Adrenal gland (tissue), 9 donors: ENCODE measurements at regions not wholly inside any gene's neighbourhood (a gene's known extent, or its start where the extent isn't known, plus 50 kb on each side); places are given as distances from the start of the nearest gene placed in this dataset.

Experiments used
- DNase-seq, 7 donors: peaks; one replicate each; pipeline ENCODE4 v3.0.0-alpha.2; 2019 to 2020
- H3K27ac ChIP-seq, 5 donors: fragments of 200-600 bp; sonication (generic) in 4 of 5; 1 replicate in 3 of 5; 2 replicates in 2 of 5; pipeline versions ENCODE4 v1.5.1 to v1.8.0; 2016 to 2020; ENCODE audit warnings: mild to moderate bottlenecking in 1 of 5
- H3K27me3 ChIP-seq: fragments of 200-600 bp; 2 replicates; pipeline ENCODE4 v1.8.0; 2021
- H3K36me3 ChIP-seq, 2 donors: fragments of 200-600 bp; replicated peaks in 1 of 2; 1 replicate in 1 of 2; 2 replicates in 1 of 2; pipeline versions ENCODE4 v1.5.1 to v1.8.0; 2018 to 2022
- H3K4me1 ChIP-seq, 2 donors: fragments of 200-600 bp; replicated peaks in 1 of 2; 1 replicate in 1 of 2; 2 replicates in 1 of 2; pipeline versions ENCODE4 v1.5.1 to v1.8.0; 2018 to 2021
- H3K4me3 ChIP-seq, 4 donors: fragments of 200-600 bp; sonication (generic) in 3 of 4; one replicate each; pipeline ENCODE4 v1.5.1; 2016 to 2018
- H3K9me3 ChIP-seq, 3 donors: fragments of 200-600 bp; sonication (generic) in 1 of 3; replicated peaks in 1 of 3; 1 replicate in 2 of 3; 2 replicates in 1 of 3; pipeline versions ENCODE4 v1.5.1 to v1.8.0; 2016 to 2021
- POLR2A ChIP-seq, 2 donors: fragments of 450-650 bp; IDR thresholded peaks; one replicate each; pipeline ENCODE4 v1.6.1; 2017; ENCODE audit warnings: antibody characterized with exemption in 2 of 2, mild to moderate bottlenecking in 2 of 2, moderate library complexity in 1 of 2
- WGBS, 4 donors: extraction: QIAGEN DNeasy Blood & Tissue Kit in 2 of 4; methylation state at CpG; one replicate each; pipeline versions ENCODE4 v1.1.5 to v1.1.7; 2013 to 2017; 5-methylcytosine and 5-hydroxymethylcytosine counted together
- intact Hi-C, 2 donors: fragments of 100-400 bp; cut with DNase I; formaldehyde crosslinking; loops; one replicate each; pipeline versions ENCODE4 v1.14.1 to v1.15.0; 2022 to 2023
- TF ChIP-seq, protein P1 (sequence below), 6 experiments: fragments of 450-650 bp in 4 of 6; fragments of 200-600 bp in 2 of 6; sonication (generic) in 1 of 6; IDR thresholded peaks; 1 replicate in 5 of 6; 2 replicates in 1 of 6; pipeline versions ENCODE4 v1.5.1 to v1.8.0; 2016 to 2021; ENCODE audit warnings: antibody characterized with exemption in 6 of 6, mild to moderate bottlenecking in 2 of 6, moderate library complexity in 1 of 6
- donor health status: healthy with polysubstance abuse.
- donor health status: Bipolar disorder and iron deficiency.
- donor health status: DM: yes; HTN: yes; CAD: no.
- donor health status: DM: no; HTN: no; CAD: no.
- donor health status: DM: no; HTN: no; CAD: no.

DNA sequence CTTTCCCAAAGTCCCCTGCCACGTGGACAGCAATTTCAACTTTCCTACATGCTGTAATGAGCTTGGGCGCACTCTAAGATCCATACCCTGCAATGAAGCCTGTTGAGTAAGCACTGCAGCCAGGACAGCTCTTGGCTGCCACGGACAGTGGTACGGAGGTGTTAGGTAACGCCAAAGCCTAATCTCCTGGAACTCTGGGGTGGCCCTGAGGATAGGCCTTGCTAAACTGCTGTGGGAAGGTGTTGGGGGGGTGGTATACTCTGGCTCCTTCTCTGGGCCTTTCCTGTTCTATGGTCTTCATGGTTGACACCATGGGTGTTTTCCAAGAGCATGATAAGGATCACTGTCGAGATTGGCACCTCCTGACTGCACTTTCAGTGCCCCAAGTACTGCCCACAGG lies 66.4 kb upstream of the PITX1 start:
- Histone ChIP-seq H3K36me3 (no peaks in the 10 kb centered on the region), H3K4me3 (no peak overlapping the region), H3K9me3 (no peaks in the 10 kb centered on the region), H3K4me1 (no peaks in the 10 kb centered on the region), H3K27me3 (no peaks in the 10 kb centered on the region), H3K27ac (no peak overlapping the region)
- WGBS, 4 donors: 79 to 96% (median 86%) methylated on average over 5 to 6 of the region's 6 CpGs
- no peak for DNase-seq
- intact Hi-C loops: no loop called here
- TF ChIP-seq, protein P1, sequence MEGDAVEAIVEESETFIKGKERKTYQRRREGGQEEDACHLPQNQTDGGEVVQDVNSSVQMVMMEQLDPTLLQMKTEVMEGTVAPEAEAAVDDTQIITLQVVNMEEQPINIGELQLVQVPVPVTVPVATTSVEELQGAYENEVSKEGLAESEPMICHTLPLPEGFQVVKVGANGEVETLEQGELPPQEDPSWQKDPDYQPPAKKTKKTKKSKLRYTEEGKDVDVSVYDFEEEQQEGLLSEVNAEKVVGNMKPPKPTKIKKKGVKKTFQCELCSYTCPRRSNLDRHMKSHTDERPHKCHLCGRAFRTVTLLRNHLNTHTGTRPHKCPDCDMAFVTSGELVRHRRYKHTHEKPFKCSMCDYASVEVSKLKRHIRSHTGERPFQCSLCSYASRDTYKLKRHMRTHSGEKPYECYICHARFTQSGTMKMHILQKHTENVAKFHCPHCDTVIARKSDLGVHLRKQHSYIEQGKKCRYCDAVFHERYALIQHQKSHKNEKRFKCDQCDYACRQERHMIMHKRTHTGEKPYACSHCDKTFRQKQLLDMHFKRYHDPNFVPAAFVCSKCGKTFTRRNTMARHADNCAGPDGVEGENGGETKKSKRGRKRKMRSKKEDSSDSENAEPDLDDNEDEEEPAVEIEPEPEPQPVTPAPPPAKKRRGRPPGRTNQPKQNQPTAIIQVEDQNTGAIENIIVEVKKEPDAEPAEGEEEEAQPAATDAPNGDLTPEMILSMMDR (IDR thresholded peaks at IDR 0.05): no peak
- no peak for TF ChIP-seq POLR2A (IDR thresholded peaks at IDR 0.05)

- Histone ChIP-seq H3K27me3 (no peaks in the 10 kb centered on the region), H3K9me3 (no peaks in the 10 kb centered on the region), H3K27ac (no peak overlapping the region), H3K36me3 (no peaks in the 10 kb centered on the region), H3K4me3 (no peak overlapping the region), H3K4me1 (no peaks in the 10 kb centered on the region)
- intact Hi-C loops: no loop called here
- 82 to 100% (median 89%) methylated on average over 1 to 3 of the region's 3 CpGs for WGBS, 4 donors
- TF ChIP-seq POLR2A (IDR thresholded peaks at IDR 0.05): no peak
- TF ChIP-seq, protein P1 (IDR thresholded peaks at IDR 0.05): no peak
- DNase-seq: no peak
Measured at GRCh38 chr5:135100011-135100410, 66.0 kb upstream of the PITX1 start.

DNA sequence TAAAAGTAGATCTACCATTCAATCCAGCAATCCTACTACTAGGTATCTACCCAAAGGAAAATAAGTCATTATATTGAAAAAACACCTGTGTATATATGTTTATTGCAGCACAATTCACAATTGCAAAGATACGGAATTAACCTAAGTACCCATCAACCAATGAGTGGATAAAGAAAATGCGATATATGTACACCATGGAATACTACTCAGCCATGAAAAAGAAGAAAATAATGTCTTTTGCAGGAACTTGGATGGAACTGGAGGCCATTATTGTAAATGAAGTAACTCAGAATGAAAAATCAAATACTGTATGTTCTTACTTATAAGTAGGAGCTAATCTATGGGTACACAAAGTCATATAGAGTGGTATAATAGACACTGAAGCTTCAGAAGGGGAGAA lies 63.4 kb upstream of the PITX1 start:
- Histone ChIP-seq H3K9me3 (no peaks in the 10 kb centered on the region), H3K27me3 (no peaks in the 10 kb centered on the region), H3K36me3 (no peaks in the 10 kb centered on the region), H3K27ac (no peak overlapping the region), H3K4me3 (no peak overlapping the region), H3K4me1 (no peaks in the 10 kb centered on the region)
- WGBS, 4 donors: 79 to 94% (median 85%) methylated on average over 2 of the region's 2 CpGs
- no peak for DNase-seq
- TF ChIP-seq, protein P1 (IDR thresholded peaks at IDR 0.05): no peak
- TF ChIP-seq POLR2A (IDR thresholded peaks at IDR 0.05): no peak
- intact Hi-C loops: no loop called here

- Histone ChIP-seq H3K4me1 (no peaks in the 10 kb centered on the region), H3K9me3 (no peaks in the 10 kb centered on the region), H3K4me3 (no peak overlapping the region), H3K36me3 (no peaks in the 10 kb centered on the region), H3K27me3 (no peaks in the 10 kb centered on the region), H3K27ac (no peak overlapping the region)
- 90 to 96% (median 95%) methylated on average over 2 to 3 of the region's 3 CpGs for WGBS, 4 donors
- DNase-seq: no peak
- intact Hi-C loops: no loop called here
- TF ChIP-seq, protein P1 (IDR thresholded peaks at IDR 0.05): no peak
- no peak for TF ChIP-seq POLR2A (IDR thresholded peaks at IDR 0.05)
Measured at GRCh38 chr5:135095871-135096270, 61.8 kb upstream of the PITX1 start.
